ENCODE measurements at regions not wholly inside any gene's neighbourhood (a gene's known extent, or its start where the extent isn't known, plus 50 kb on each side); places are given as distances from the start of the nearest gene placed in this dataset.
"Not testable (repeated sequence)": the region's sequence is repeated elsewhere in the genome, so short reads cannot be mapped to it uniquely, and the experiment has no call there.

- DNase-seq (ENCODE audit: low read depth) = not testable (repeated sequence)
Observed at GRCh38 chr21:35466681-35467080, 417.6 kb upstream of the RUNX1 start.

- DNase-seq (ENCODE audit: low read depth) = no peak
Observed at GRCh38 chr21:35465741-35466140, 416.6 kb upstream of the RUNX1 start.

- DNase-seq (ENCODE audit: low read depth) = no peak
Observed at GRCh38 chr21:35461700-35462099, 412.6 kb upstream of the RUNX1 start.

GRCh38 chr21:35460441-35460840 is 411.3 kb upstream of the RUNX1 start:
- no peak for DNase-seq (ENCODE audit: low read depth)

- DNase-seq (ENCODE audit: low read depth) = peak; percentile 48
Observed at GRCh38 chr21:35458405-35458804, 409.3 kb upstream of the RUNX1 start.

GRCh38 chr21:35457097-35457804 is 408.1 kb upstream of the RUNX1 start:
- DNase-seq (ENCODE audit: low read depth) = no peak

- no peak for DNase-seq (ENCODE audit: low read depth)
Observed at GRCh38 chr21:35451276-35451675, 402.2 kb upstream of the RUNX1 start.

- DNase-seq (ENCODE audit: low read depth) = no peak
Observed at GRCh38 chr21:35450830-35451229, 401.7 kb upstream of the RUNX1 start.

GRCh38 chr21:35449846-35450245 is 400.7 kb upstream of the RUNX1 start:
- DNase-seq (ENCODE audit: low read depth) = no peak

- no peak for DNase-seq (ENCODE audit: low read depth)
Observed at GRCh38 chr21:35448876-35449599, 399.9 kb upstream of the RUNX1 start.

- DNase-seq (ENCODE audit: low read depth) = no peak
Observed at GRCh38 chr21:35444391-35444790, 395.3 kb upstream of the RUNX1 start.

- DNase-seq (ENCODE audit: low read depth) = no peak
Observed at GRCh38 chr21:35441868-35442582, 392.9 kb upstream of the RUNX1 start.

GRCh38 chr21:35438643-35439404 is 389.7 kb upstream of the RUNX1 start:
- no peak for DNase-seq (ENCODE audit: low read depth)

- no peak for DNase-seq (ENCODE audit: low read depth)
Observed at GRCh38 chr21:35437941-35438340, 388.8 kb upstream of the RUNX1 start.

- no peak for DNase-seq (ENCODE audit: low read depth)
Observed at GRCh38 chr21:35436899-35437298, 387.8 kb upstream of the RUNX1 start.

- DNase-seq (ENCODE audit: low read depth) = not testable (repeated sequence)
Observed at GRCh38 chr21:35432601-35433000, 383.5 kb upstream of the RUNX1 start.

GRCh38 chr21:35430260-35430659 is 381.2 kb upstream of the RUNX1 start:
- DNase-seq (ENCODE audit: low read depth) = no peak

GRCh38 chr21:35428937-35429336 is 379.8 kb upstream of the RUNX1 start:
- DNase-seq (ENCODE audit: low read depth) = peak; percentile 76

- DNase-seq (ENCODE audit: low read depth) = peak; percentile 10
Observed at GRCh38 chr21:35428489-35428888, 379.4 kb upstream of the RUNX1 start.

GRCh38 chr21:35428001-35428320 is 378.9 kb upstream of the RUNX1 start:
- DNase-seq (ENCODE audit: low read depth) = peak; percentile 15

GRCh38 chr21:35427320-35428000 is 378.4 kb upstream of the RUNX1 start:
- DNase-seq (ENCODE audit: low read depth) = peak; percentile 6

GRCh38 chr21:35426897-35427296 is 377.8 kb upstream of the RUNX1 start:
- DNase-seq (ENCODE audit: low read depth) = no peak
